ENCODE measurements at regions not wholly inside any gene's neighbourhood (a gene's known extent, or its start where the extent isn't known, plus 50 kb on each side); places are given as distances from the start of the nearest gene placed in this dataset.

DNA sequence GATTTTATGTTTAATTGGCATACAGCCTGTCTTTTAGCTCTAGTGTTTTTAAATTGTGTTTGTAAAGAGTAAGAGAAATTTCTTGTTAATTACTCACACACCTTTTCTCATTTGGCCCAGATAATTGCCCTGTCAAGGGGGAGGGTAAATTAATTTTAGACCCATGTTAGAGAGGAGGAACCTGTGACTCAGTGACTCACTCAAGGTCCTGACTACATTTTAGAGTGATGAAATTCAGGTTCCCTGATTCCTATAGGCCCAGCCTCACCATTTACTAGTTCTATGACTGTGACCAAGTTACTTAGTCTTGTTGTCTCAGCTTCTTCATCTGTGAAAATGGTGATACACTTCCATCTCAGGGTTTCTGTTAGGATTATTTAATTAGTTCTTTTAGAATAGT lies 125.2 kb upstream of the DPH6 start:
- no peaks in the 10 kb centered on the region for H3K4me1 ChIP-seq (ENCODE audit: insufficient read depth)
- H3K36me3 ChIP-seq (ENCODE audit: insufficient read depth), result no peaks in the 10 kb centered on the region
- DNase-seq (ENCODE audit: extremely low spot score), result no peak
- no peak overlapping the region for H3K27ac ChIP-seq (ENCODE audit: low read depth)
- no peak overlapping the region for H3K4me3 ChIP-seq (ENCODE audit: low read depth, low read length)

DNA sequence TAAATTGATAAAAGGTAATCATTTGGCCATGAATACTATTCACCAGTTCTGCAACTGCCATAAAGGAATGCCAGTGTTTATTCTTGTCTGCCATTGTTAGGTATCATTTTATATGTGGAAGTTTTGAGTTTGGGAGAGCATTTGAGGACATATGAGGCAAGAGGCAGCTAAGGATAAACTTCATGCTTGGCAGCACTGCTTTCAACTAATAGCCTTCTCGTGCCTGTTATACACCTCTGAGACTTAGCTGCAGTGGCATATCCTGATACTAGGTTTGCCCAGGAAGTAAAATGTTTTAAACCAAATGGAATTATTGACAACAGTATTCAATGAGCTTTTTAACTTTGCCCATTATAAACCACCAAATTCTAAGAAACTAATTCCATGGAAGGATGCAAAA lies 126.0 kb upstream of the DPH6 start:
- no peak overlapping the region for H3K4me3 ChIP-seq (ENCODE audit: low read depth, low read length)
- no peaks in the 10 kb centered on the region for H3K4me1 ChIP-seq (ENCODE audit: insufficient read depth)

DNA sequence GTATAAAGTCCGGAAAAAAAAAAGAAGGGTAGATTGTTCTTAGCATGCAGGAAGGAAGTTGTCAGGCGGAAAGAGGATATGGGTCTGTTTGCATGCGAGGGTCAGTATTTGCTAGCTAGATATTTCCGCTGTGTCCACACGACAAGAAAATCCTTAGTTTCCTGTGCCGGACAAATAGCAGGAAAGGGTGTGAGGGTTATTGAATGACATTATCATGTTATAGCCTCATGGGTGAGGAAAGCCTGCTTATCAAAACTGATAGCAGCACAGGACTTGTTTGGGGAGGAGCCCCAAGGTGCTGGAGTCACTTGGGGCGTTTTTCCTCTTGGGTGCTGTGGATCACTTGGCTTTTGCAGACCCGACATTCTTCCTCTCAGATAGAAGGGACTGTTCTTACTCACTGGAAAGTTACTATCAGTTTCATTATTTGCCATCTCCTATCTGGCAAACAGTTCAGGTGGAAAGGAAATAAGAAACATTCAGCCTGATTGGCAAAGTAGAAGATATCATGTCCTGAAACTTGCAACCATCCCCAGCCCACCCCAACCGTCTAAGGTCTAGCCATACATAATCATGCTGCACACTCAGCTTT lies 127.2 kb upstream of the DPH6 start:
- H3K4me3 ChIP-seq (ENCODE audit: low read depth, low read length), result no peak overlapping the region
- no peak overlapping the region for H3K27ac ChIP-seq (ENCODE audit: low read depth)
- no peaks in the 10 kb centered on the region for H3K4me1 ChIP-seq (ENCODE audit: insufficient read depth)
- no peaks in the 10 kb centered on the region for H3K36me3 ChIP-seq (ENCODE audit: insufficient read depth)
- WGBS, result 66% methylated on average over 9 of the region's 9 CpGs
- no peak for DNase-seq (ENCODE audit: extremely low spot score)

More for the DNA sequence above, 126.0 kb upstream of the DPH6 start:
- H3K27ac ChIP-seq (ENCODE audit: low read depth), result no peak overlapping the region
- WGBS, result 31% methylated on average over 1 of the region's 1 CpG
- no peak for DNase-seq (ENCODE audit: extremely low spot score)
- H3K36me3 ChIP-seq (ENCODE audit: insufficient read depth), result no peaks in the 10 kb centered on the region

DNA sequence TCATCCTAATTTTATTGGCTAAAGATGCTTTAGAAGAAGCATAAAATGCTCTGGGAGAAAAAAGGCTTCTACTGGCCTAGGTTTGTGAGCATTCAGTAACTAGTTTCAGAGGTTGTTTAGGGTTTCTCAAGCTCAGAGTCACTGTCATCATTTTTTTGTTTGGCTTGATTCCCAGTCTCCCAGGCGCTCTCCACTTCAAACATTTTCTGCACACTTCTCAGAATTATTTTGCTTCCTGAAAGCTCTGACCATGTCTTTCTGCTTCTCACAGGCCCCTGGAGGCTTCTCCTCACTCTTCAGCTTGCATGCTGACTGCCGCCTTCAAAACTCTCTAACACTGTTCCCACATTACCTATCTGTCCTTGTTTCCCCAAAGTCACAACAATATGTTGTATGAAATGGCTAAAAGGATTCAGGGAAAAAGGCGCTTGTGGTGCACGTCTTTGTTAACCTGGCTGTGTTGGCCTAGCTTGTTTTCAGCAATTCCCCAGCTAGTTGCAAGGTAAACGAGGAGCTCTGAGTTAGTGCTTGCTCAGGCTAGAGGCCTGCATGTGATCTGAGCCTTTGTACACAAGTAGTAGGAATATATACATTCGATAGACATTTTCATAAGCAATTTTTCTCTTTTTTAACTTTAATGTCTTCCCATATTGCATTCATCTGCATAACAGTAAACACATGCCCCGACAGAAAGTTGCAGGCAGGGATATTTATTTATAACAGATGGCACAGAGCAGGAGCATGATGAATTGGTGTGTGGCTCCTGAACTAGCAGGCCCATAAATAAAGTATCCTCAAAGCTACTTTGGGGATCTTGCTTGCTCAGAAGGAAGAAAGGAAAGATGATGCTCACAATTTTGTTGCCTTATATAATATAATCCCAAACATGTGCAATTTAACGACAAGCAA lies 129.2 kb upstream of the DPH6 start:
- Histone ChIP-seq H3K4me3 (ENCODE audit: low read depth, low read length) (no peak overlapping the region), H3K27ac (ENCODE audit: low read depth) (no peak overlapping the region), H3K36me3 (ENCODE audit: insufficient read depth) (no peaks in the 10 kb centered on the region), H3K4me1 (ENCODE audit: insufficient read depth) (no peaks in the 10 kb centered on the region)
- WGBS, result 44% methylated on average over 8 of the region's 8 CpGs
- DNase-seq (ENCODE audit: extremely low spot score), result no peak

DNA sequence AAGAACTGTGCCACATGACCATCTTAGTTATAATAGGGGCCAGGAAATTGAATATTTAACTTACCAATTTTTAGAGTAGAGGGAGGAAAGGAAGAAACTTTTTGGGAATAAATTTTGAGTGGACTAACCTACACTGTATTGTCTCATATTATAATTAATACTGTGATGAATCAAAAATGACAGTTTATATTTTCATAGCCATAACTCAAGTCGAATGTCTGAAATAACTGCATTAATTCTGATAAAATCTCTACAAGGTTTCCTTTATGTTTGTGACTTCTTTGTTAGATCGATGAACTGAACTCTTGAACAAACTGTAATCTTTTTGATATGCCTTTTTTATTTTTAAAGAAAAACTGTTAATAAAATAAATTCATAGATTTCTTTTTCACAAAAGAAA lies 132.8 kb upstream of the DPH6 start:
- no peak for DNase-seq (ENCODE audit: extremely low spot score)
- Histone ChIP-seq H3K4me1 (ENCODE audit: insufficient read depth) (no peaks in the 10 kb centered on the region), H3K36me3 (ENCODE audit: insufficient read depth) (no peaks in the 10 kb centered on the region), H3K4me3 (ENCODE audit: low read depth, low read length) (no peak overlapping the region), H3K27ac (ENCODE audit: low read depth) (no peak overlapping the region)
- WGBS, result 67% methylated on average over 2 of the region's 2 CpGs

DNA sequence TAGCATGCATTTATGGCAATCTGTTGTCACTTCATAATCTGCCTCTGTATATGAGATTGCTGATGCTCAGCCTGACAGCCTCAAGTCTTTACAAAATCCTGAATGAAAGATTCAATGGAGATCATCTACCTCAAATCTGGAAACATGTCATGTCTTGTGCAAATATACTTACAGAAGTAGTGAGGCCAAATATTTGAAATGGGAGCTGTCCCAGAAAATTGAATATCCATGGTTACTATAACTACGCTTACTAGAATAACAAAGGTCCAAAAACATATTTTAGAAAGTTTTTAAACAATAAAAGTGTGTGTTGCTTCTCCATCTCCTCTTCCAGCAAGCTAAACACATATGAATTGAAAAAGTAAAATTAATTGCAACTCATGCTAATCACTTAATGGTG lies 133.2 kb upstream of the DPH6 start:
- Histone ChIP-seq H3K36me3 (ENCODE audit: insufficient read depth) (no peaks in the 10 kb centered on the region), H3K27ac (ENCODE audit: low read depth) (no peak overlapping the region), H3K4me1 (ENCODE audit: insufficient read depth) (no peaks in the 10 kb centered on the region), H3K4me3 (ENCODE audit: low read depth, low read length) (no peak overlapping the region)
- no peak for DNase-seq (ENCODE audit: extremely low spot score)
- 88% methylated on average over 1 of the region's 1 CpG for WGBS

DNA sequence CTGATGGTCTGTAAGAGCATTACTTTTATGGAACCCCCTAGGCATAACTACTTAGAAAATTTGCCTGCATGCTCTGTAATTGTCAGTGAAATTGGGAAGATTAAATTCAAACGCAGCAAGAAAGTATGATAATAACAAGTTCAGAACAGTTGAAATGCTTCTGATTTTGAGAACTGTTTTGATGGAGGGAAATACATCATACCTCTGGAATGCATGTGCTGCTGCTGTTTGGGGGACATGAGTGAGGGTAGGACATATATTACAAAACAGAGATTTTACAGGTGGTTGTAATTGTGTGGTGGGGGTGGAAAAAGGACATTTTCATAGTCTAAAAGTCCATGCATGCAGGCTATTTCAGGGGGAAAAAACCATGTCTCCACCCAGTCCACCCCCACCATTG lies 135.0 kb upstream of the DPH6 start:
- no peak overlapping the region for H3K27ac ChIP-seq (ENCODE audit: low read depth)
- no peaks in the 10 kb centered on the region for H3K4me1 ChIP-seq (ENCODE audit: insufficient read depth)
- no peak for DNase-seq (ENCODE audit: extremely low spot score)
- 34% methylated on average over 1 of the region's 1 CpG for WGBS
- H3K36me3 ChIP-seq (ENCODE audit: insufficient read depth), result no peaks in the 10 kb centered on the region
- no peak overlapping the region for H3K4me3 ChIP-seq (ENCODE audit: low read depth, low read length)

DNA sequence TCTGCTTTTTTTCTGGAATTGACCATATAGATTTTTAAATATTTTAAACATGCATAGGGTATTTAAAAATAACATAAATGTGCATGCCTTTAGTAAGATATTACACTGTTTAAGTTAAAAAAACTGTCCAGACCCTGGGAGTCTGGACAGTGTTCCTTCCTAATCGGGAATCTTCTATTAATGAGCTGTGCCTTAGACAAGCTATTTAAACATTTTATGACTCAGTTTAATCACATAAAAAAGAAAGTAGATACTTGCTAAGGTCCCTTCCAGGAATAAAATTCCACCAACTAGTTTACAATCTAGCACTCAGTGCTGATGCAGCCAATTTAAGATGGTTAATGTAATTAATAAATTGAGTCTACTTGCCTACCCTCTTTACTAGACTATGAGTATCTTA lies 140.4 kb upstream of the DPH6 start:
- no peaks in the 10 kb centered on the region for H3K36me3 ChIP-seq (ENCODE audit: insufficient read depth)
- H3K4me3 ChIP-seq (ENCODE audit: low read depth, low read length), result no peak overlapping the region
- 31% methylated on average over 1 of the region's 1 CpG for WGBS
- H3K27ac ChIP-seq (ENCODE audit: low read depth), result no peak overlapping the region
- H3K4me1 ChIP-seq (ENCODE audit: insufficient read depth), result no peaks in the 10 kb centered on the region
- no peak for DNase-seq (ENCODE audit: extremely low spot score)

DNA sequence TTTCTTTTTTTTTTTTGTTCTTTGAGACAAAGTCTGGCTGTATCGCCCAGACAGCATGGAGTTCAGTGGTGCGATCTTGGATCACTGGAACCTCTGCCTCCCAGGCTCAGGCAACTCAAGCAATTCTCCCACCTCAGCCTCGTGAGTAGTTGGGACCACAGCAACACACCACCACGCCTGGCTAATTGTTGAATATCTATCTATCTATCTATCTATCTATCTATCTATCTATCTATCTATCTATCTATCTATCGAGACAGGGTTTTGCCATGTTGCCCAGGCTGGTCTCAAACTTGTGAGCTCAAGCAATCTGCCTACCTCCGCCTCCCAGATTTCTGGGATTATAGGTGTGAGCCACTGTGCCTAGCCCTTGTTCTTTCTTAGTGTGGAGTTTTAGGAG lies 143.3 kb upstream of the DPH6 start:
- Histone ChIP-seq H3K4me1 (ENCODE audit: insufficient read depth) (no peaks in the 10 kb centered on the region), H3K4me3 (ENCODE audit: low read depth, low read length) (no peak overlapping the region), H3K36me3 (ENCODE audit: insufficient read depth) (no peaks in the 10 kb centered on the region), H3K27ac (ENCODE audit: low read depth) (no peak overlapping the region)
- WGBS, result 96% methylated on average over 6 of the region's 6 CpGs
- no peak for DNase-seq (ENCODE audit: extremely low spot score)

DNA sequence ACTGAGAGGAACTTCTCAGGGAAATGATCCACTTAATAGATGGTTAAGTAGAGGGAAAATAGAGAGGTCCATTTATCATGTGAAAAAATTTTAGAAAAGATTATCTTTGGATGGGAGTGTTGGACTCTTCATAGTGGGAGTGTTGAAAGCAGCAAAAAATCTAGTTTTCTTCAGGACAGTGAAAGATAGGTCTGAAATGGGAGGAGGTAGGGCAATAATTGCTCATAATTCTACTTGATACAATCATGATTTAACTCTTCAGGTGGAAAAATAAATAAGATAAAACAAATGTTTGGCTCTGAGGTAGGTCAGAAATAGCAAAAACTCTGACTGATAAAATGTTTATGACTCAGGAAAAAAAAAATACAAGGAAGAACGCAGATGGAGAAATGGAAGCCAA lies 144.1 kb upstream of the DPH6 start:
- peak overlapping the region; percentile 45 for H3K27ac ChIP-seq (ENCODE audit: low read depth)
- H3K4me3 ChIP-seq (ENCODE audit: low read depth, low read length), result no peak overlapping the region
- DNase-seq (ENCODE audit: extremely low spot score), result no peak
- 36% methylated on average over 1 of the region's 1 CpG for WGBS
- H3K4me1 ChIP-seq (ENCODE audit: insufficient read depth), result no peaks in the 10 kb centered on the region
- H3K36me3 ChIP-seq (ENCODE audit: insufficient read depth), result no peaks in the 10 kb centered on the region

DNA sequence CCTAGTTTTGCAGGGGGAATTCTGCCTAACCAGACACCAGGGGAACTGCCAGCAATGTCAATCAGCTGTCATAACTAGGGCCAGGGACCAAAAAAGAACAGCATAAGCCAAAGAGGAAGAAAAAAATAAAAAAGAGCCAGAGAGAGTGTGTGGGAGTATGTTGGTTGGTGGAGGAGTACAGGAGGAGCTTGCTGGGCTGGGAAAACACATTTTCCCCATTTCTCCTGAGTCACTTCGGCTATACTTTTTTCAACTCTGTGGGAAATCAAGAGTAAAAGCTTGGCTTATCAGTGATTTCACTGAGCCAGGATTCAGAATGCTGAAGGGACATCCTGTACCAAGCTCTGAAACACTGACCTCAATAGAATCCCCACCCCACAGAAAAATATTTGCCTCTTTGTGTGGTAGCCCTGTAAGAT lies 144.7 kb upstream of the DPH6 start:
- no peaks in the 10 kb centered on the region for H3K4me1 ChIP-seq (ENCODE audit: insufficient read depth)
- no peak overlapping the region for H3K4me3 ChIP-seq (ENCODE audit: low read depth, low read length)
- 37% methylated on average over 1 of the region's 1 CpG for WGBS
- H3K36me3 ChIP-seq (ENCODE audit: insufficient read depth), result no peaks in the 10 kb centered on the region
- peak overlapping the region; percentile 45 for H3K27ac ChIP-seq (ENCODE audit: low read depth)
- no peak for DNase-seq (ENCODE audit: extremely low spot score)

DNA sequence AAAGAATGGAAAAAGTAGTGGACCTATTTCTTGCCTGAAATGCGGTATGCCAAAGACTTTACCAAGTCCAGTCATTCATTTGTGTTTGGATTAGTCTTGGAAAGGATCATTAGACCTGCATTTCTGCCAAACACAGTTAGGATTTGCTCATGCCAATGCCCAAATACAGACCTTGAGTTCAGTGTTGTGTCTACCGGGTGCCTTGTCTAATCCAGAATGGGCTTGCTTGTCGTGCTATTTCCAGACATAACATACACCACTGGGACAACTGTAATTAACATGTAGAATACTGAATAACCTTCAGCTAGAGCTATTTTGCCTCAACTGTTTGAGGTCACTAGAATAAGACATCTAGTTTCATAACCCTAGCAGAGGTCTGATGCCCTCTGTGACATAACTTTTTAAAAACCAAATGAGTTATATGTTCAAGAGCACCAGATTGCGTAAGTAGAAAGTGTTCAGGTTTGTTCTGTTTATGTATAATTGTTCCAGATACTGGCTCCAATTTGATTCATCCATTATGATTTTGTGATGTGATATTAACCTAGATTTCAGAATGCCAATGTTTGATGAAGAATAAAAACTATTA lies 145.3 kb upstream of the DPH6 start:
- H3K4me3 ChIP-seq (ENCODE audit: low read depth, low read length), result no peak overlapping the region
- H3K27ac ChIP-seq (ENCODE audit: low read depth), result no peak overlapping the region
- DNase-seq (ENCODE audit: extremely low spot score), result no peak
- WGBS, result 68% methylated on average over 4 of the region's 4 CpGs
- no peaks in the 10 kb centered on the region for H3K4me1 ChIP-seq (ENCODE audit: insufficient read depth)
- H3K36me3 ChIP-seq (ENCODE audit: insufficient read depth), result no peaks in the 10 kb centered on the region

DNA sequence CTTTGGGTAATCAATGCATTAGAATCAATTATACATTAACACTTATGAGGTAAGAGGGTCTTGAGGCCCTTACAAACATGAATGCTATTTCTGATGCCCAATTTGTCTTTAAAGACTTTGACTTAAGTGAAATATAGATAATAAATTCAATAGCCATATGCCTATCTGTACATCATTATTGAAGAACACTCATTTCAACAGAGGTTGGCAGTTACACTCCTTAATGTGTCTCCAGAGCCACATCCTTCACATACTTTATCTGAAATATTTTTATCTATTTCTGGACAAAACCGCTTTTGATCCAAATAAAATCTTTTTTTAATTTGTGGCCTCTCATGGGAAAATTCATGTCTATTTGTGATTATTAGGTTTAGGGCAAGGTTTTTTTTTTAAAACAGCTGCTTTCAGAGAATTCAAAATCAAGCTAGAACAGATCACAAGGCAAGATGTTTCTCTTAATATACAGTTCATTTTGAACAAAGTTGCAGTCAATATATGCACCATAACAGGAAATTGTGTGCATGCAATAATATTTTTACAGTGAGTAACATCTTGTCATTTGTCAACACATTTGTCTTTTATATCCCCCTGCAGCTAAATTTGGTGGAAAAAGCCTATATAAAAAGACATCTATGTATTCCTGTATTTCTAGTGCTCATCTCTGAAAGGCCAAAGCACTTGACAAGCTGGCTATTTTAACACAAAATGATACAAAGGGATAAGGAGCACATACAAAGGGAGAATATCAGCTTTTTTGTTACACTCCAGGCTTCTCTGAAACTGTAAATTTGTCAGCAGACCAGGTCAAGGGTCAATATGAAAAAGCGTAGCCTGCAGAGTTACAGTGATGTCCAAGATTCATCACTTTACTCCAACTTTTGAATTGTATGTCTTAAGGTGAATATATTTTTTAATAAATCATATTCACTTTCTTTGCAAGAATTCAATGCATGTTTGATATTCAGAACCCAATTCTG lies 146.2 kb upstream of the DPH6 start:
- H3K4me3 ChIP-seq (ENCODE audit: low read depth, low read length), result no peak overlapping the region
- no peak overlapping the region for H3K27ac ChIP-seq (ENCODE audit: low read depth)
- WGBS, result 76% methylated on average over 2 of the region's 2 CpGs
- no peaks in the 10 kb centered on the region for H3K36me3 ChIP-seq (ENCODE audit: insufficient read depth)
- DNase-seq (ENCODE audit: extremely low spot score), result no peak
- no peaks in the 10 kb centered on the region for H3K4me1 ChIP-seq (ENCODE audit: insufficient read depth)

Data from urinary bladder (tissue), 3 donors.